ENCODE measurements at regions not wholly inside any gene's neighbourhood (a gene's known extent, or its start where the extent isn't known, plus 50 kb on each side); places are given as distances from the start of the nearest gene placed in this dataset.
"Not testable (repeated sequence)": the region's sequence is repeated elsewhere in the genome, so short reads cannot be mapped to it uniquely, and the experiment has no call there.

GRCh38 chr17:15860774-15861173 lies 84.2 kb upstream of the ADORA2B start:
- DNase-seq (ENCODE audit: low spot score): not testable (repeated sequence)

GRCh38 chr17:15864061-15864460 lies 80.9 kb upstream of the ADORA2B start:
- DNase-seq (ENCODE audit: low spot score): not testable (repeated sequence)

- DNase-seq (ENCODE audit: low spot score): not testable (repeated sequence)
Measured at GRCh38 chr17:15864472-15864871, 80.5 kb upstream of the ADORA2B start.

- not testable (repeated sequence) for DNase-seq (ENCODE audit: low spot score)
Measured at GRCh38 chr17:15866015-15866414, 78.9 kb upstream of the ADORA2B start.

GRCh38 chr17:15867331-15867730 lies 77.6 kb upstream of the ADORA2B start:
- not testable (repeated sequence) for DNase-seq (ENCODE audit: low spot score)

- DNase-seq (ENCODE audit: low spot score): not testable (repeated sequence)
Measured at GRCh38 chr17:15869868-15870267, 75.1 kb upstream of the ADORA2B start.

- DNase-seq (ENCODE audit: low spot score): not testable (repeated sequence)
Measured at GRCh38 chr17:15872677-15873076, 72.3 kb upstream of the ADORA2B start.

GRCh38 chr17:15877882-15878500 lies 66.9 kb upstream of the ADORA2B start:
- not testable (repeated sequence) for DNase-seq (ENCODE audit: low spot score)

GRCh38 chr17:15882058-15882720 lies 62.7 kb upstream of the ADORA2B start:
- no peak for DNase-seq (ENCODE audit: low spot score)

GRCh38 chr17:15882777-15883176 lies 62.2 kb upstream of the ADORA2B start:
- no peak for DNase-seq (ENCODE audit: low spot score)

- DNase-seq (ENCODE audit: low spot score): no peak
Measured at GRCh38 chr17:15883617-15884111, 61.3 kb upstream of the ADORA2B start.

- DNase-seq (ENCODE audit: low spot score): no peak
Measured at GRCh38 chr17:15884731-15885130, 60.2 kb upstream of the ADORA2B start.

GRCh38 chr17:15885770-15886169 lies 59.2 kb upstream of the ADORA2B start:
- no peak for DNase-seq (ENCODE audit: low spot score)

- DNase-seq (ENCODE audit: low spot score): no peak
Measured at GRCh38 chr17:15886221-15886620, 58.7 kb upstream of the ADORA2B start.

GRCh38 chr17:15886804-15887203 lies 58.1 kb upstream of the ADORA2B start:
- no peak for DNase-seq (ENCODE audit: low spot score)

GRCh38 chr17:15888436-15888835 lies 56.5 kb upstream of the ADORA2B start:
- DNase-seq (ENCODE audit: low spot score): no peak

- DNase-seq (ENCODE audit: low spot score): no peak
Measured at GRCh38 chr17:15890279-15890892, 54.5 kb upstream of the ADORA2B start.

GRCh38 chr17:15891318-15891717 lies 53.6 kb upstream of the ADORA2B start:
- DNase-seq (ENCODE audit: low spot score): no peak

GRCh38 chr17:15892244-15892643 lies 52.7 kb upstream of the ADORA2B start:
- DNase-seq (ENCODE audit: low spot score): no peak

- DNase-seq (ENCODE audit: low spot score): no peak
Measured at GRCh38 chr17:15892731-15893657, 51.9 kb upstream of the ADORA2B start.

- no peak for DNase-seq (ENCODE audit: low spot score)
Measured at GRCh38 chr17:15893658-15894024, 51.3 kb upstream of the ADORA2B start.

GRCh38 chr17:15894258-15894657 lies 50.7 kb upstream of the ADORA2B start:
- DNase-seq (ENCODE audit: low spot score): no peak

Data from NAMALWA (cell line).